Adrenal gland (tissue), 5 donors: ENCODE measurements at regions not wholly inside any gene's neighbourhood (a gene's known extent, or its start where the extent isn't known, plus 50 kb on each side); places are given as distances from the start of the nearest gene placed in this dataset.

ENCODE experiments used
- POLR2A ChIP-seq, 2 donors: fragments of 450-650 bp; IDR thresholded peaks; one replicate each; pipeline ENCODE4 v1.6.1; 2017; ENCODE audit warnings: antibody characterized with exemption in 2 of 2, mild to moderate bottlenecking in 2 of 2, moderate library complexity in 1 of 2
- TF ChIP-seq, protein P1 (sequence below), 6 experiments: fragments of 450-650 bp in 4 of 6; fragments of 200-600 bp in 2 of 6; sonication (generic) in 1 of 6; IDR thresholded peaks; 1 replicate in 5 of 6; 2 replicates in 1 of 6; pipeline versions ENCODE4 v1.5.1 to v1.8.0; 2016 to 2021; ENCODE audit warnings: antibody characterized with exemption in 6 of 6, mild to moderate bottlenecking in 2 of 6, moderate library complexity in 1 of 6
- donor health status: DM: no; HTN: no; CAD: no.

DNA sequence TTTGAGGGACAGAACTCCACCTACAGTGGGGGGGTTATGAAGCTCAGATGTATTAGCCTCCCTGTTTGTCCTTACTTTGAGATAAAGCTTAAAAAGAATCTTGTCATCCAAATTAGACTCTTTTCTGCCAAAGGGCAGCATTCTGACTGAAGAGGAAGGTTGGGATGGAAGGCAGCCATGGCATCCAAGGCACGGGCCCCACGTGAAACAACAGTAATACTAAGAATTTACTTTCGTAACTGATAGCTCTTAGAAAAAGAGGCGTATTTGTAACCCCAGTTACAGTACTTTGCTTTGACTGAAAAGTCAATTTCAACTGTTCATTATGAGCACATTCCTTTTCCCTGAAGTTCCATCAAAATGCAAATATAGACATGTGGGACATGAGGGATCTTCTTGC is 168.5 kb downstream of the ARRDC3 start:
- TF ChIP-seq, protein P1, sequence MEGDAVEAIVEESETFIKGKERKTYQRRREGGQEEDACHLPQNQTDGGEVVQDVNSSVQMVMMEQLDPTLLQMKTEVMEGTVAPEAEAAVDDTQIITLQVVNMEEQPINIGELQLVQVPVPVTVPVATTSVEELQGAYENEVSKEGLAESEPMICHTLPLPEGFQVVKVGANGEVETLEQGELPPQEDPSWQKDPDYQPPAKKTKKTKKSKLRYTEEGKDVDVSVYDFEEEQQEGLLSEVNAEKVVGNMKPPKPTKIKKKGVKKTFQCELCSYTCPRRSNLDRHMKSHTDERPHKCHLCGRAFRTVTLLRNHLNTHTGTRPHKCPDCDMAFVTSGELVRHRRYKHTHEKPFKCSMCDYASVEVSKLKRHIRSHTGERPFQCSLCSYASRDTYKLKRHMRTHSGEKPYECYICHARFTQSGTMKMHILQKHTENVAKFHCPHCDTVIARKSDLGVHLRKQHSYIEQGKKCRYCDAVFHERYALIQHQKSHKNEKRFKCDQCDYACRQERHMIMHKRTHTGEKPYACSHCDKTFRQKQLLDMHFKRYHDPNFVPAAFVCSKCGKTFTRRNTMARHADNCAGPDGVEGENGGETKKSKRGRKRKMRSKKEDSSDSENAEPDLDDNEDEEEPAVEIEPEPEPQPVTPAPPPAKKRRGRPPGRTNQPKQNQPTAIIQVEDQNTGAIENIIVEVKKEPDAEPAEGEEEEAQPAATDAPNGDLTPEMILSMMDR (IDR thresholded peaks at IDR 0.05), result no peak
- TF ChIP-seq POLR2A (IDR thresholded peaks at IDR 0.05), result no peak
